SK-N-SH treated with all-trans-retinoic acid at 6 μM for 48 hours (cell line): ENCODE measurements at regions not wholly inside any gene's neighbourhood (a gene's known extent, or its start where the extent isn't known, plus 50 kb on each side); places are given as distances from the start of the nearest gene placed in this dataset.

ENCODE experiments used
- ESRRG ChIP-seq: fragments of 250-450 bp; sonication (Bioruptor Pico); IDR thresholded peaks from 2 replicates; pipeline ENCODE4 v1.6.1; 2021; ENCODE audit warnings: mild to moderate bottlenecking
- ISL1 ChIP-seq: fragments of 250-450 bp; sonication (Bioruptor Pico); IDR thresholded peaks from 2 replicates; pipeline ENCODE4 v2.1.2; 2022; ENCODE audit warnings: mild to moderate bottlenecking, moderate library complexity
- OSR1 ChIP-seq: fragments of 250-450 bp; sonication (Bioruptor Pico); IDR thresholded peaks from 2 replicates; pipeline ENCODE4 v1.8.0; 2022; ENCODE audit warnings: moderate library complexity, mild to moderate bottlenecking, inconsistent platforms
- PPARA ChIP-seq: fragments of 250-450 bp; sonication (Bioruptor Pico); IDR thresholded peaks from 2 replicates; pipeline ENCODE4 v1.5.0; 2020; ENCODE audit warnings: mild to moderate bottlenecking, borderline replicate concordance
- RARB ChIP-seq: fragments of 250-450 bp; sonication (Bioruptor Pico); IDR thresholded peaks from 2 replicates; pipeline ENCODE4 v1.8.0; 2021; ENCODE audit warnings: mild to moderate bottlenecking, moderate library complexity
- TOX ChIP-seq: fragments of 250-450 bp; sonication (Bioruptor Pico); IDR thresholded peaks from 2 replicates; pipeline ENCODE4 v1.8.0; 2021; ENCODE audit warnings: mild to moderate bottlenecking, moderate library complexity, borderline replicate concordance
- ZC3H10 ChIP-seq: fragments of 250-450 bp; sonication (Bioruptor Pico); IDR thresholded peaks from 2 replicates; pipeline ENCODE4 v1.5.1; 2021; ENCODE audit warnings: mild to moderate bottlenecking, moderate library complexity
- ZFP3 ChIP-seq: fragments of 250-450 bp; sonication (Bioruptor Pico); IDR thresholded peaks from 2 replicates; pipeline ENCODE4 v1.5.0; 2020; ENCODE audit warnings: mild to moderate bottlenecking, moderate library complexity
- ZNF565 ChIP-seq: fragments of 450-650 bp; formaldehyde crosslinking; conservative IDR thresholded peaks from 2 replicates; pipeline ENCODE4 v1.5.0; 2020; ENCODE audit warnings: low read depth, mild to moderate bottlenecking, moderate library complexity
- ZNF70 ChIP-seq: fragments of 450-650 bp; formaldehyde crosslinking; IDR thresholded peaks from 2 replicates; pipeline ENCODE4 v1.5.0; 2020; ENCODE audit warnings: mild to moderate bottlenecking, moderate library complexity
- ZNF8 ChIP-seq: fragments of 450-650 bp; formaldehyde crosslinking; IDR thresholded peaks from 2 replicates; pipeline ENCODE4 v1.5.0; 2020; ENCODE audit warnings: mild to moderate bottlenecking, moderate library complexity
- TF ChIP-seq, protein P1 (sequence below): fragments of 250-450 bp; sonication (Bioruptor Pico); IDR thresholded peaks from 2 replicates; pipeline ENCODE4 v1.5.1; 2020; ENCODE audit warnings: low read depth, mild to moderate bottlenecking, moderate library complexity
- TF ChIP-seq, protein P2 (sequence below): fragments of 250-450 bp; sonication (Bioruptor Pico); IDR thresholded peaks from 2 replicates; pipeline ENCODE4 v1.8.0; 2020; ENCODE audit warnings: mild to moderate bottlenecking, moderate library complexity, borderline replicate concordance

DNA sequence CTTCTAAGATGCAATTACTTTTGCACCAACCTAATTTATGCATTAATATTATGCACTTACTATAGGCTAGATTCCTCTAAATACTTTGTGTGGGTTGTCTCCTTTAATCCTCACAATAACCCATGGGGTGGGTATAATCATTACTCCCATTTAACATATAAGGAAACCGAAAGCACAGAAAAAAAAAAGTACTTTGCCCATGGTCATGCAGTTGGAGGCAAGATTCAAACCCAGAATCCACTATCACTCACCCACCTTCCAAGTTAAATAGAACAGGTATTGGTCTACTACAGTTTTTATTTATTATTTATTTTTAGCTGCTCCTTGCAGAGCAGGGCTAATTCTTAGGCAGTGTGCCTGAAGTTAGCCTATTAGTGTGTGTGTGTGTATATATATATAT is 76.6 kb upstream of the FZD7 start:
- TF ChIP-seq ESRRG (no peak), PPARA (no peak), ZC3H10 (CRISPR knock-in tag) (no peak), ZFP3 (CRISPR knock-in tag) (no peak), RARB (CRISPR knock-in tag) (no peak), TOX (CRISPR knock-in tag) (no peak), OSR1 (no peak), ZNF8 (CRISPR knock-in tag) (no peak), ZNF565 (CRISPR knock-in tag) (no peak), ZNF70 (CRISPR knock-in tag) (no peak), ISL1 (no peak)
- TF ChIP-seq, protein P1, sequence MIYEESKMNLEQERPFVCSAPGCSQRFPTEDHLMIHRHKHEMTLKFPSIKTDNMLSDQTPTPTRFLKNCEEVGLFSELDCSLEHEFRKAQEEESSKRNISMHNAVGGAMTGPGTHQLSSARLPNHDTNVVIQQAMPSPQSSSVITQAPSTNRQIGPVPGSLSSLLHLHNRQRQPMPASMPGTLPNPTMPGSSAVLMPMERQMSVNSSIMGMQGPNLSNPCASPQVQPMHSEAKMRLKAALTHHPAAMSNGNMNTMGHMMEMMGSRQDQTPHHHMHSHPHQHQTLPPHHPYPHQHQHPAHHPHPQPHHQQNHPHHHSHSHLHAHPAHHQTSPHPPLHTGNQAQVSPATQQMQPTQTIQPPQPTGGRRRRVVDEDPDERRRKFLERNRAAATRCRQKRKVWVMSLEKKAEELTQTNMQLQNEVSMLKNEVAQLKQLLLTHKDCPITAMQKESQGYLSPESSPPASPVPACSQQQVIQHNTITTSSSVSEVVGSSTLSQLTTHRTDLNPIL (CRISPR knock-in tag), result no peak
- TF ChIP-seq, protein P2, sequence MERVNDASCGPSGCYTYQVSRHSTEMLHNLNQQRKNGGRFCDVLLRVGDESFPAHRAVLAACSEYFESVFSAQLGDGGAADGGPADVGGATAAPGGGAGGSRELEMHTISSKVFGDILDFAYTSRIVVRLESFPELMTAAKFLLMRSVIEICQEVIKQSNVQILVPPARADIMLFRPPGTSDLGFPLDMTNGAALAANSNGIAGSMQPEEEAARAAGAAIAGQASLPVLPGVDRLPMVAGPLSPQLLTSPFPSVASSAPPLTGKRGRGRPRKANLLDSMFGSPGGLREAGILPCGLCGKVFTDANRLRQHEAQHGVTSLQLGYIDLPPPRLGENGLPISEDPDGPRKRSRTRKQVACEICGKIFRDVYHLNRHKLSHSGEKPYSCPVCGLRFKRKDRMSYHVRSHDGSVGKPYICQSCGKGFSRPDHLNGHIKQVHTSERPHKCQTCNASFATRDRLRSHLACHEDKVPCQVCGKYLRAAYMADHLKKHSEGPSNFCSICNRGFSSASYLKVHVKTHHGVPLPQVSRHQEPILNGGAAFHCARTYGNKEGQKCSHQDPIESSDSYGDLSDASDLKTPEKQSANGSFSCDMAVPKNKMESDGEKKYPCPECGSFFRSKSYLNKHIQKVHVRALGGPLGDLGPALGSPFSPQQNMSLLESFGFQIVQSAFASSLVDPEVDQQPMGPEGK (CRISPR knock-in tag), result no peak
